ENCODE measurements at regions not wholly inside any gene's neighbourhood (a gene's known extent, or its start where the extent isn't known, plus 50 kb on each side); places are given as distances from the start of the nearest gene placed in this dataset.
A peak's percentile ranks its signal among the peaks of the same experiment; 100 is the strongest.

DNA sequence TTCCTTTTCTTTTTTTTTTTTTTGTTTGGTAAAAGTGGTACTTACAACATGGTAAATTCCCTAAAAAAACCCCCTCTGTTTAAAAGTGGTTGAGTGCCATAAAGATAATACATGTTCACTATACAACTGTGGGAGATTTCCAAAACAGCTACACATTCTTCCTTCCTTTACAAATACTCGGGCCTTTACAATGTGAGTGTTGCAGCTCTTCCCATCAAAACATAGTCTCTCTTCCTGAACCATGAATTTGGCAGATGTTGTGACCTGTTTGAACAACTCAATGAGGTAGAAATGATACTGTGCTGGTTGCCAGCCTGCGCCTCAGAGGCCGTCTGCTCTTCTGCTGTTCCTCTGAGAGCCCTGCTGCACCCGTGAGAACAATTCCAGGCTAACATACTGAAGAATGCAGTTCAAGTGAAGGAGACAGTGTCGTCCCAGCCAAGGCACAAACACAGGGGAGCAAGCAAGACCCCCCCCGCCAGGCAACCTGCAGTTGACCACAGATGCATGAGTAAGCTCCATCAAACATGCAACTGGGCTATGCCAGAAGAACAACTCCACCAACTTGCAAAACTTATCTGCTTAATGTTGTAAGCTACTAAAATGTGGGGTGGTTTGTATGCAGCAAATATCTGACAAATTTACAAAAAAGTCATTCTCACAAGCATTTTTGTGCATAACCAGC, 645.0 kb downstream of the PCDH7 start:
- no peak for TF ChIP-seq EZH2phosphoT487 (IDR thresholded peaks at IDR 0.05; ENCODE audit: borderline replicate concordance)
- TF ChIP-seq, protein P1, sequence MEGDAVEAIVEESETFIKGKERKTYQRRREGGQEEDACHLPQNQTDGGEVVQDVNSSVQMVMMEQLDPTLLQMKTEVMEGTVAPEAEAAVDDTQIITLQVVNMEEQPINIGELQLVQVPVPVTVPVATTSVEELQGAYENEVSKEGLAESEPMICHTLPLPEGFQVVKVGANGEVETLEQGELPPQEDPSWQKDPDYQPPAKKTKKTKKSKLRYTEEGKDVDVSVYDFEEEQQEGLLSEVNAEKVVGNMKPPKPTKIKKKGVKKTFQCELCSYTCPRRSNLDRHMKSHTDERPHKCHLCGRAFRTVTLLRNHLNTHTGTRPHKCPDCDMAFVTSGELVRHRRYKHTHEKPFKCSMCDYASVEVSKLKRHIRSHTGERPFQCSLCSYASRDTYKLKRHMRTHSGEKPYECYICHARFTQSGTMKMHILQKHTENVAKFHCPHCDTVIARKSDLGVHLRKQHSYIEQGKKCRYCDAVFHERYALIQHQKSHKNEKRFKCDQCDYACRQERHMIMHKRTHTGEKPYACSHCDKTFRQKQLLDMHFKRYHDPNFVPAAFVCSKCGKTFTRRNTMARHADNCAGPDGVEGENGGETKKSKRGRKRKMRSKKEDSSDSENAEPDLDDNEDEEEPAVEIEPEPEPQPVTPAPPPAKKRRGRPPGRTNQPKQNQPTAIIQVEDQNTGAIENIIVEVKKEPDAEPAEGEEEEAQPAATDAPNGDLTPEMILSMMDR (conservative IDR thresholded peaks at IDR 0.05; ENCODE audit: low read length), result no peak
- Histone ChIP-seq H3K79me2 (ENCODE audit: insufficient read depth, low read length) (no peaks in the 10 kb centered on the region), H2AFZ (ENCODE audit: low read length) (no peak overlapping the region), H3K9ac (ENCODE audit: low read depth, low read length, poor library complexity, severe bottlenecking) (no peak overlapping the region), H3F3A (ENCODE audit: low read depth) (no peaks in the 10 kb centered on the region), H3K4me1 (ENCODE audit: insufficient read depth, low read length, poor library complexity, severe bottlenecking) (no peaks in the 10 kb centered on the region), H4K20me1 (ENCODE audit: insufficient read depth, low read length, poor library complexity, severe bottlenecking) (no peaks in the 10 kb centered on the region), H3K36me3 (ENCODE audit: insufficient read depth, low read length) (no peaks in the 10 kb centered on the region), H3K9me2 (replicated peaks; ENCODE audit: low read depth, low read length) (no peaks in the 10 kb centered on the region), H3K4me3 (ENCODE audit: low read length, poor library complexity, severe bottlenecking) (no peak overlapping the region), H3K27me3 (ENCODE audit: insufficient read depth, low read length, poor library complexity, severe bottlenecking) (no peaks in the 10 kb centered on the region), H3K4me2 (ENCODE audit: low read depth, low read length, poor library complexity, severe bottlenecking) (no peak overlapping the region), H3K9me3 (ENCODE audit: insufficient read depth, low read depth, low read length) (no peaks in the 10 kb centered on the region)

DNA sequence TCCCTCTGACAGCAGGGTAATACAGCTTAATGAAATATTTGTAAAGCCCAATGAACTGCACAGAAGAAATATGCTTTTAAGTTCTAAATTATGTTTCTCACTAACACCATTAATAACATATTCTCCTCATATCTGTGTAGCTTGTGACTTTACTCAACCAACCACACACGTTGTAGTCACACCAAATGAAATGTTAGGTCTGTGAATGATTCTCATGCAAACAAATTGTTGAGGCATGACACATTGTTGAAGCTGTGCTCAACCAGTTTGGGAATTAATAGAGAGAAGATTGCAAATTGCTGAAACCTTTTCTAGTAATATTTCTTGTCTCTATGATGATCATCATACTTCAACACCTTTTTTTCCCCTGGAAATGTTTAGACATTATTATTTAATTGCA, 645.9 kb downstream of the PCDH7 start:
- TF ChIP-seq, protein P1 (conservative IDR thresholded peaks at IDR 0.05; ENCODE audit: low read length), result no peak
- no peak for TF ChIP-seq EZH2phosphoT487 (IDR thresholded peaks at IDR 0.05; ENCODE audit: borderline replicate concordance)
- H3K9ac ChIP-seq (ENCODE audit: low read depth, low read length, poor library complexity, severe bottlenecking), result no peak overlapping the region
- no peaks in the 10 kb centered on the region for H3K27me3 ChIP-seq (ENCODE audit: insufficient read depth, low read length, poor library complexity, severe bottlenecking)
- H2AFZ ChIP-seq (ENCODE audit: low read length), result no peak overlapping the region
- H3K4me1 ChIP-seq (ENCODE audit: insufficient read depth, low read length, poor library complexity, severe bottlenecking), result no peaks in the 10 kb centered on the region
- H3F3A ChIP-seq (ENCODE audit: low read depth), result no peaks in the 10 kb centered on the region
- no peak overlapping the region for H3K4me2 ChIP-seq (ENCODE audit: low read depth, low read length, poor library complexity, severe bottlenecking)
- no peaks in the 10 kb centered on the region for H4K20me1 ChIP-seq (ENCODE audit: insufficient read depth, low read length, poor library complexity, severe bottlenecking)
- no peak overlapping the region for H3K4me3 ChIP-seq (ENCODE audit: low read length, poor library complexity, severe bottlenecking)
- H3K36me3 ChIP-seq (ENCODE audit: insufficient read depth, low read length), result no peaks in the 10 kb centered on the region
- H3K9me2 ChIP-seq (replicated peaks; ENCODE audit: low read depth, low read length), result no peaks in the 10 kb centered on the region
- H3K79me2 ChIP-seq (ENCODE audit: insufficient read depth, low read length), result no peaks in the 10 kb centered on the region
- H3K9me3 ChIP-seq (ENCODE audit: insufficient read depth, low read depth, low read length), result no peaks in the 10 kb centered on the region

DNA sequence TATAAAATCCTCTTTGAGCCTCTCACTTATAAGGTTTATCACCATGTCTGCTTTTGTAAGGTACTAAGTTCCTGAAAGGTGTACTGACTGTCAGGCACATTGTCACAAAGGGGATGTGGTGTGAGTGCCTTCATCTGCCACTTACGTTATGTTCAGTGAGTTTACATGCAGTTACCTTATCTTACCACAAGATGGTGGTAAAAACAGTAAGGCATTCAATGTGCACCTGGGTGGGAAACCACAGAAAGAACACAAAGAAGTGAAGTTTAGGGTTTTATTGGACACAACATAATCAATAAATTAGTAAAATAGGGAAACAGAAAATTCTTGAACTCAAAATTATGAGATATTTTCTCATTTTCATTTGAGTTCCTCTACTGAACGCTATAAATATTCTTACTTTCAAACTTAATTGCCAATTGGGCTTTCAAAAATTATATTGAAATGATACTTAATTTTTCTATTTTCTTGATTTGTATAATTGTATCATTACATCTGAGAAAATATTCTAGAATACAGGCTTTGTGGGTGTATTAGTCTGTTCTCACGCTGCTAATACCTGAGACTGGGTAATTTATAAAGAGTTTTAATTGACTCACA, 650.8 kb downstream of the PCDH7 start:
- no peaks in the 10 kb centered on the region for H3F3A ChIP-seq (ENCODE audit: low read depth)
- no peaks in the 10 kb centered on the region for H3K9me2 ChIP-seq (replicated peaks; ENCODE audit: low read depth, low read length)
- TF ChIP-seq, protein P1 (conservative IDR thresholded peaks at IDR 0.05; ENCODE audit: low read length), result peak; percentile 80
- no peak for TF ChIP-seq EZH2phosphoT487 (IDR thresholded peaks at IDR 0.05; ENCODE audit: borderline replicate concordance)
- H3K36me3 ChIP-seq (ENCODE audit: insufficient read depth, low read length), result no peaks in the 10 kb centered on the region
- no peak overlapping the region for H3K4me3 ChIP-seq (ENCODE audit: low read length, poor library complexity, severe bottlenecking)
- no peaks in the 10 kb centered on the region for H3K4me1 ChIP-seq (ENCODE audit: insufficient read depth, low read length, poor library complexity, severe bottlenecking)
- no peak overlapping the region for H3K9ac ChIP-seq (ENCODE audit: low read depth, low read length, poor library complexity, severe bottlenecking)
- H3K9me3 ChIP-seq (ENCODE audit: insufficient read depth, low read depth, low read length), result no peaks in the 10 kb centered on the region
- no peak overlapping the region for H3K4me2 ChIP-seq (ENCODE audit: low read depth, low read length, poor library complexity, severe bottlenecking)
- no peak overlapping the region for H2AFZ ChIP-seq (ENCODE audit: low read length)
- no peaks in the 10 kb centered on the region for H3K79me2 ChIP-seq (ENCODE audit: insufficient read depth, low read length)
- H4K20me1 ChIP-seq (ENCODE audit: insufficient read depth, low read length, poor library complexity, severe bottlenecking), result no peaks in the 10 kb centered on the region
- no peaks in the 10 kb centered on the region for H3K27me3 ChIP-seq (ENCODE audit: insufficient read depth, low read length, poor library complexity, severe bottlenecking)

All from Loucy (cell line).